Thyroid gland (tissue), 4 donors: ENCODE measurements at regions not wholly inside any gene's neighbourhood (a gene's known extent, or its start where the extent isn't known, plus 50 kb on each side); places are given as distances from the start of the nearest gene placed in this dataset.

Experiments used
- CTCF ChIP-seq, 6 experiments: fragments of 200-600 bp in 3 of 6; fragments of 450-650 bp in 3 of 6; sonication (generic) in 3 of 6; IDR thresholded peaks; one replicate each; pipeline ENCODE4 v1.5.1; 2016 to 2019; ENCODE audit warnings: antibody characterized with exemption in 6 of 6, mild to moderate bottlenecking in 2 of 6, inconsistent platforms in 1 of 6, moderate library complexity in 1 of 6
- POLR2A ChIP-seq, 2 donors: fragments of 450-650 bp; IDR thresholded peaks; one replicate each; pipeline ENCODE4 v1.6.1; 2017; ENCODE audit warnings: antibody characterized with exemption in 2 of 2, mild to moderate bottlenecking in 2 of 2, moderate library complexity in 1 of 2

- no peak for TF ChIP-seq POLR2A (IDR thresholded peaks at IDR 0.05)
- no peak for TF ChIP-seq CTCF (IDR thresholded peaks at IDR 0.05)
Observed at GRCh38 chr2:45288532-45289417, 279.5 kb upstream of the SIX2 start.
